HepG2 (cell line): ENCODE measurements at regions not wholly inside any gene's neighbourhood (a gene's known extent, or its start where the extent isn't known, plus 50 kb on each side); places are given as distances from the start of the nearest gene placed in this dataset.

Experiments used
- ATAC-seq: fragments of 200-7000 bp; cut with Tn5 transposase; 3 replicates; pipeline ENCODE4 v1.9.1; 2020; ENCODE audit warnings: mild to moderate bottlenecking, moderate library complexity
- BruUV-seq: library from RNA; stranded (reverse); fragments of 400-500 nt; replicated peaks from 2 replicates; lab custom pipeline; 2021; lab: Mats Ljungman, UMichigan
- CTCF ChIA-PET: fragments of 300-600 bp; formaldehyde crosslinking; extraction: SDS; loops from one replicate; lab custom pipeline; 2021; ENCODE audit warnings: low total read pairs, inconsistent platforms, low intra/inter-chr PET ratio; lab: Yijun Ruan, JAX
- POLR2A ChIA-PET: fragments of 350-600 bp; sonication (Branson Sonifier 250); formaldehyde crosslinking; loops from one replicate; lab custom pipeline; 2020; ENCODE audit warnings: antibody characterized with exemption, inconsistent platforms; lab: Yijun Ruan, JAX
- DNase-seq: peaks from one replicate; pipeline ENCODE4 v3.0.0-alpha.2; 2015; ENCODE audit warnings: low spot score
- FAIRE-seq: peaks from 3 replicates; lab custom pipeline; 2011; peaks lifted over from hg19 to GRCh38; lab: Jason Lieb, UNC
- H2AFZ ChIP-seq: one replicate; pipeline ENCODE4 v1.6.1; 2011; ENCODE audit warnings: low read length, inconsistent platforms
- H3K27ac ChIP-seq: fragments of 300-600 bp; 3 replicates; pipeline ENCODE4 v1.8.0; 2011; ENCODE audit warnings: mixed run types, mild to moderate bottlenecking, mixed read lengths, low read length, inconsistent platforms; ENCODE audit not compliant: insufficient read depth; ENCODE audit errors: extremely low read length
- H3K27me3 ChIP-seq, 2 experiments: fragments of 200-600 bp in 1 of 2; 2 replicates in 1 of 2; 3 replicates in 1 of 2; pipeline versions ENCODE4 v1.6.0 to v1.8.0; 2011; ENCODE audit warnings: low read length in 2 of 2, mild to moderate bottlenecking in 2 of 2, moderate library complexity in 2 of 2, inconsistent platforms in 1 of 2; ENCODE audit not compliant: insufficient read depth in 2 of 2, control insufficient read depth in 1 of 2
- H3K36me3 ChIP-seq, 2 experiments: fragments of 200-600 bp in 1 of 2; replicated peaks in 1 of 2; 2 replicates in 1 of 2; 3 replicates in 1 of 2; pipeline versions ENCODE4 v1.5.1 to v1.8.0; 2011; ENCODE audit warnings: low read length in 2 of 2, inconsistent platforms in 1 of 2; ENCODE audit not compliant: insufficient read depth in 2 of 2, control insufficient read depth in 1 of 2
- H3K4me1 ChIP-seq: 2 replicates; pipeline ENCODE4 v1.5.1; 2012; ENCODE audit warnings: low read length, inconsistent platforms; ENCODE audit not compliant: insufficient read depth
- H3K4me2 ChIP-seq: 2 replicates; pipeline ENCODE4 v1.6.0; 2011; ENCODE audit warnings: low read depth, low read length, inconsistent platforms
- H3K4me3 ChIP-seq, 3 experiments: fragments of 200-600 bp in 1 of 3; sonication (generic), shearing (Covaris generic) in 1 of 3; replicated peaks in 1 of 3; 2 replicates each; pipeline ENCODE4 v1.5.1; 2011 to 2016; ENCODE audit warnings: low read length in 3 of 3, inconsistent platforms in 2 of 3, low read depth in 2 of 3, mild to moderate bottlenecking in 2 of 3, control low read depth in 1 of 3, mixed read lengths in 1 of 3; ENCODE audit not compliant: insufficient read depth in 1 of 3
- H3K79me2 ChIP-seq: one replicate; pipeline ENCODE4 v1.6.1; 2011; ENCODE audit warnings: low read length, inconsistent platforms; ENCODE audit not compliant: insufficient read depth
- H3K9ac ChIP-seq: 2 replicates; pipeline ENCODE4 v1.6.0; 2011; ENCODE audit warnings: mild to moderate bottlenecking, low read depth, low read length, inconsistent platforms; ENCODE audit not compliant: insufficient read depth
- H3K9me3 ChIP-seq: 2 replicates; pipeline ENCODE4 v1.5.1; 2012; ENCODE audit warnings: mild to moderate bottlenecking, low read length
- H4K20me1 ChIP-seq: 2 replicates; pipeline ENCODE4 v1.6.0; 2011; ENCODE audit warnings: inconsistent platforms, mild to moderate bottlenecking, low read length, moderate library complexity; ENCODE audit not compliant: insufficient read depth
- BCL6 ChIP-seq: IDR thresholded peaks from 2 replicates; pipeline ENCODE4 v1.6.1; 2016; ENCODE audit warnings: missing genetic modification reagents, missing compliant biosample characterization
- CENPT ChIP-seq: sonication (generic); formaldehyde crosslinking; IDR thresholded peaks from 2 replicates; pipeline ENCODE4 v1.8.0; 2022; ENCODE audit warnings: low read depth, mild to moderate bottlenecking, moderate library complexity, missing genetic modification reagents
- HMG20B ChIP-seq: conservative IDR thresholded peaks from 2 replicates; pipeline ENCODE4 v1.6.1; 2016; ENCODE audit warnings: missing genetic modification reagents, missing compliant biosample characterization
- KLF11 ChIP-seq: IDR thresholded peaks from 2 replicates; pipeline ENCODE4 v1.6.1; 2016; ENCODE audit warnings: missing compliant biosample characterization
- MAFF ChIP-seq: IDR thresholded peaks from 2 replicates; pipeline ENCODE4 v1.6.1; 2011; ENCODE audit warnings: low read depth, low read length, improper control_type of control experiment
- MAFK ChIP-seq, 2 experiments: IDR thresholded peaks in 1 of 2; conservative IDR thresholded peaks in 1 of 2; 2 replicates each; pipeline ENCODE4 v1.6.1; 2011; ENCODE audit warnings: improper control_type of control experiment in 2 of 2, low read length in 2 of 2
- NAIF1 ChIP-seq: sonication (generic); formaldehyde crosslinking; IDR thresholded peaks from 2 replicates; pipeline ENCODE4 v1.5.0; 2020; ENCODE audit warnings: mild to moderate bottlenecking, missing genetic modification reagents, borderline replicate concordance
- PAWR ChIP-seq: sonication (generic); formaldehyde crosslinking; IDR thresholded peaks from 2 replicates; pipeline ENCODE4 v1.4.0; 2020; ENCODE audit warnings: missing genetic modification reagents, mild to moderate bottlenecking, borderline replicate concordance
- POLR2A ChIP-seq, 2 experiments: IDR thresholded peaks; 2 replicates each; pipeline ENCODE4 v1.6.1; 2011; ENCODE audit warnings: low read depth in 2 of 2, low read length in 2 of 2, mild to moderate bottlenecking in 1 of 2, moderate library complexity in 1 of 2; ENCODE audit not compliant: insufficient read depth in 1 of 2
- ZNF329 ChIP-seq: sonication (generic); formaldehyde crosslinking; IDR thresholded peaks from 2 replicates; pipeline ENCODE4 v1.9.0; 2021; ENCODE audit warnings: low read depth, mild to moderate bottlenecking, missing genetic modification reagents
- ZNF644 ChIP-seq: IDR thresholded peaks from 2 replicates; pipeline ENCODE4 v1.6.1; 2016; ENCODE audit warnings: low read depth
- ZNF652 ChIP-seq: IDR thresholded peaks from 2 replicates; pipeline ENCODE4 v1.6.1; 2016; ENCODE audit warnings: low read depth, borderline replicate concordance
- WGBS: methylation state at CpG from one replicate; pipeline ENCODE4 v1.1.6; 2017; ENCODE audit warnings: low lambda C conversion rate; 5-methylcytosine and 5-hydroxymethylcytosine counted together
- in situ Hi-C: cut with HindIII; loops from 2 replicates; pipeline ENCODE4 v1.10.0; 2017; ENCODE audit warnings: low pct_unique_long_range_greater_than_20kb; ENCODE audit not compliant: extremely low pct_ligation_motif_present
- intact Hi-C: fragments of 100-400 bp; cut with micrococcal nuclease; formaldehyde crosslinking; loops from one replicate; pipeline ENCODE4 v1.10.0; 2022; ENCODE audit not compliant: unreplicated experiment

- Histone ChIP-seq H3K27ac (no peak overlapping the region), H3K4me3 (no peak overlapping the region), H4K20me1 (no peaks in the 10 kb centered on the region), H3K27me3 (no peaks in the 10 kb centered on the region), H2AFZ (no peak overlapping the region), H3K9ac (no peak overlapping the region), H3K36me3 (no peaks in the 10 kb centered on the region), H3K4me1 (no peaks in the 10 kb centered on the region), H3K4me2 (no peak overlapping the region), H3K79me2 (no peaks in the 10 kb centered on the region), H3K9me3 (peaks cover 94% of the 10 kb centered on the region)
- no peak for FAIRE-seq
- in situ Hi-C loops (no loop called here), intact Hi-C loops (no loop called here)
- no peak for TF ChIP-seq ZNF652 (CRISPR knock-in tag)
- no peak for TF ChIP-seq HMG20B
- no peak for TF ChIP-seq NAIF1 (CRISPR knock-in tag)
- TF ChIP-seq ZNF644 (CRISPR knock-in tag), result no peak
- TF ChIP-seq KLF11 (CRISPR knock-in tag), result no peak
- TF ChIP-seq ZNF329, result no peak
- no peak for TF ChIP-seq BCL6 (CRISPR knock-in tag)
- TF ChIP-seq CENPT, result no peak
- no peak for DNase-seq
- ATAC-seq, result no peak
- CTCF ChIA-PET, result no interaction called here
- POLR2A ChIA-PET, result no interaction called here
- BruUV-seq, result no TSS peak
- WGBS, result 8% methylated on average over 4 of the region's 4 CpGs
Measured at GRCh38 chr16:64679976-64680690, 441.7 kb downstream of the CDH11 start.

GRCh38 chr16:64669573-64669972 is 452.3 kb downstream of the CDH11 start:
- Histone ChIP-seq H3K4me2 (no peak overlapping the region), H3K27me3 (no peaks in the 10 kb centered on the region), H3K9me3 (peaks cover 78% of the 10 kb centered on the region), H2AFZ (no peak overlapping the region), H3K79me2 (no peaks in the 10 kb centered on the region), H3K4me3 (no peak overlapping the region), H3K36me3 (no peaks in the 10 kb centered on the region), H4K20me1 (no peaks in the 10 kb centered on the region), H3K27ac (no peak overlapping the region), H3K9ac (no peak overlapping the region), H3K4me1 (no peaks in the 10 kb centered on the region)
- intact Hi-C loops, result no loop called here
- in situ Hi-C loops, result no loop called here
- ChIA-PET POLR2A (no interaction called here), CTCF (no interaction called here)
- no peak for TF ChIP-seq PAWR (CRISPR knock-in tag)
- TF ChIP-seq MAFF, result peak; percentile 90
- TF ChIP-seq MAFK (conservative IDR thresholded peaks at IDR 0.05 in 1 of 2, IDR thresholded peaks at IDR 0.05 in 1 of 2; ENCODE audit: low read length in 2 of 2), result peak; percentile 87 to 95
- no peak for TF ChIP-seq POLR2A (IDR thresholded peaks at IDR 0.05; ENCODE audit: insufficient read depth in 1 of 2, low read depth in 2 of 2, low read length in 2 of 2)
- 45% methylated on average over 8 of the region's 8 CpGs for WGBS
- FAIRE-seq (no peak), DNase-seq (no peak), ATAC-seq (no peak)
- no TSS peak for BruUV-seq
